Neural progenitor cell (in vitro differentiated cells): ENCODE measurements at regions not wholly inside any gene's neighbourhood (a gene's known extent, or its start where the extent isn't known, plus 50 kb on each side); places are given as distances from the start of the nearest gene placed in this dataset.

ENCODE experiments used
- DNase-seq: peaks from one replicate; pipeline ENCODE4 v3.0.0-alpha.2; 2016; ENCODE audit warnings: low spot score
- H2AFZ ChIP-seq: fragments of 200-600 bp; sonication (generic); replicated peaks from 2 replicates; pipeline ENCODE4 v1.6.1; 2016; ENCODE audit warnings: antibody characterized with exemption
- H3F3A ChIP-seq: fragments of 200-600 bp; sonication (generic); 2 replicates; pipeline ENCODE4 v1.6.1; 2016; ENCODE audit warnings: antibody characterized with exemption, low read depth
- H3K27ac ChIP-seq: fragments of 200-600 bp; sonication (generic); 2 replicates; pipeline ENCODE4 v1.5.1; 2016; ENCODE audit warnings: mild to moderate bottlenecking
- H3K27me3 ChIP-seq: fragments of 200-600 bp; sonication (generic); 2 replicates; pipeline ENCODE4 v1.6.1; 2016; ENCODE audit warnings: mild to moderate bottlenecking, moderate library complexity
- H3K36me3 ChIP-seq: fragments of 200-600 bp; sonication (generic); 2 replicates; pipeline ENCODE4 v1.5.1; 2016
- H3K4me1 ChIP-seq: fragments of 200-600 bp; sonication (generic); 2 replicates; pipeline ENCODE4 v1.6.1; 2016; ENCODE audit warnings: mixed run types
- H3K4me2 ChIP-seq: fragments of 200-600 bp; sonication (generic); 2 replicates; pipeline ENCODE4 v1.6.1; 2016
- H3K4me3 ChIP-seq: fragments of 200-600 bp; sonication (generic); 2 replicates; pipeline ENCODE4 v1.5.1; 2016
- H3K79me2 ChIP-seq: fragments of 200-600 bp; sonication (generic); 2 replicates; pipeline ENCODE4 v1.6.1; 2016; ENCODE audit warnings: low read depth
- H3K9ac ChIP-seq: fragments of 200-600 bp; sonication (generic); 2 replicates; pipeline ENCODE4 v1.6.1; 2016
- H3K9me3 ChIP-seq: fragments of 200-600 bp; sonication (generic); 2 replicates; pipeline ENCODE4 v1.5.1; 2016; ENCODE audit warnings: low read depth
- H4K20me1 ChIP-seq: fragments of 200-600 bp; sonication (generic); 2 replicates; pipeline ENCODE4 v1.6.1; 2016; ENCODE audit warnings: low read depth
- H3K27ac Mint-ChIP-seq: 3 replicates; pipeline ENCODE4 v1.8.0; 2021; ENCODE audit warnings: mixed read lengths
- H3K27me3 Mint-ChIP-seq: 2 replicates; pipeline ENCODE4 v1.8.0; 2022; ENCODE audit warnings: low read depth, mild to moderate bottlenecking, inconsistent platforms, moderate library complexity, mixed read lengths; ENCODE audit not compliant: insufficient read depth
- H3K36me3 Mint-ChIP-seq: 3 replicates; pipeline ENCODE4 v1.8.0; 2021; ENCODE audit warnings: mixed read lengths
- H3K4me1 Mint-ChIP-seq: 3 replicates; pipeline ENCODE4 v1.8.0; 2021; ENCODE audit warnings: mixed read lengths
- H3K4me3 Mint-ChIP-seq: 3 replicates; pipeline ENCODE4 v1.8.0; 2021; ENCODE audit warnings: mild to moderate bottlenecking, moderate library complexity, mixed read lengths
- H3K9me3 Mint-ChIP-seq: 3 replicates; pipeline ENCODE4 v1.8.0; 2020; ENCODE audit warnings: mixed read lengths
- CTCF ChIP-seq: fragments of 200-600 bp; sonication (generic); IDR thresholded peaks from 2 replicates; pipeline ENCODE4 v1.5.1; 2017; ENCODE audit warnings: antibody characterized with exemption, mild to moderate bottlenecking
- EZH2 ChIP-seq: fragments of 200-600 bp; sonication (generic); IDR thresholded peaks from 2 replicates; pipeline ENCODE4 v1.6.1; 2017; ENCODE audit warnings: antibody characterized with exemption, mild to moderate bottlenecking, moderate library complexity
- EZH2phosphoT487 ChIP-seq: fragments of 200-600 bp; sonication (generic); IDR thresholded peaks from 2 replicates; pipeline ENCODE4 v1.6.1; 2017; ENCODE audit warnings: antibody characterized with exemption

- no peaks in the 10 kb centered on the region for H4K20me1 ChIP-seq
- no peak overlapping the region for H3K9ac ChIP-seq
- no peak overlapping the region for H3K27ac ChIP-seq
- H3K9me3 ChIP-seq, result no peaks in the 10 kb centered on the region
- no peaks in the 10 kb centered on the region for H3F3A ChIP-seq
- H3K36me3 Mint-ChIP-seq, result no peaks in the 10 kb centered on the region
- no peak overlapping the region for H3K4me3 Mint-ChIP-seq
- DNase-seq, result no peak
- peaks cover 6% of the 10 kb centered on the region for H3K4me1 ChIP-seq
- H3K27ac Mint-ChIP-seq, result no peak overlapping the region
- no peak overlapping the region for H2AFZ ChIP-seq
- H3K36me3 ChIP-seq, result no peaks in the 10 kb centered on the region
- H3K4me2 ChIP-seq, result no peak overlapping the region
- TF ChIP-seq CTCF, result no peak
- no peak overlapping the region for H3K4me3 ChIP-seq
- H3K9me3 Mint-ChIP-seq, result no peaks in the 10 kb centered on the region
- H3K4me1 Mint-ChIP-seq, result no peaks in the 10 kb centered on the region
- peaks cover 5% of the 10 kb centered on the region for H3K27me3 Mint-ChIP-seq
- no peaks in the 10 kb centered on the region for H3K27me3 ChIP-seq
- H3K79me2 ChIP-seq, result no peaks in the 10 kb centered on the region
These were observed 57.7 kb upstream of the EGR2 start for GRCh38 chr10:62873866-62874265.

- Histone ChIP-seq H4K20me1 (no peaks in the 10 kb centered on the region), H3K4me3 (no peak overlapping the region), H3K36me3 (no peaks in the 10 kb centered on the region), H2AFZ (no peak overlapping the region), H3K9me3 (no peaks in the 10 kb centered on the region), H3K27me3 (no peaks in the 10 kb centered on the region), H3F3A (no peaks in the 10 kb centered on the region), H3K9ac (no peak overlapping the region), H3K79me2 (no peaks in the 10 kb centered on the region), H3K4me2 (no peak overlapping the region), H3K4me1 (no peaks in the 10 kb centered on the region), H3K27ac (no peak overlapping the region)
- Mint-ChIP-seq H3K9me3 (no peaks in the 10 kb centered on the region), H3K4me1 (no peaks in the 10 kb centered on the region), H3K27me3 (peaks cover 2% of the 10 kb centered on the region), H3K27ac (no peak overlapping the region), H3K36me3 (no peaks in the 10 kb centered on the region), H3K4me3 (no peak overlapping the region)
- TF ChIP-seq CTCF (no peak), EZH2phosphoT487 (no peak), EZH2 (no peak)
- DNase-seq, result no peak
These were observed 54.7 kb upstream of the EGR2 start for GRCh38 chr10:62870866-62871265.

DNA sequence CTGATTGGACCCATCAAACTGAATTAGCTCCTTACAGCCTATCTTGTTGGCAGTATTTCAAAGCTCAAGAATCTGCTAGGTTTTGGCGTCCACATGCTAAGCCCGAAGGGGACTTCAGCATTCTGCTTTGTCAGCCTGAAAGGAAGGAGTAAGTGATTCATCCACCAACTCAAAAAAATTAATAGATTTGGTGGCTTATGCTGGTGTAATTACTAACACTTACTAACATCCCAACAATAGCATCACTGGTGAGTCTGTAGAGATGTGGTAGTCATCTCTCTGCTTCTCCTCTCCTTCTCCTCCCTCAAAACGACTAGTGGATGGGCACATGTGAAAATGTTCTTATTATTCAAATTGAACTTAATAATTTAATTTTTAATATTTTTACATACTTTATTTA is 53.8 kb upstream of the EGR2 start:
- Histone ChIP-seq H2AFZ (no peak overlapping the region), H3K79me2 (no peaks in the 10 kb centered on the region), H4K20me1 (no peaks in the 10 kb centered on the region), H3K4me3 (no peak overlapping the region), H3K4me2 (no peak overlapping the region), H3K27me3 (no peaks in the 10 kb centered on the region), H3K36me3 (no peaks in the 10 kb centered on the region), H3K27ac (no peak overlapping the region), H3K9ac (no peak overlapping the region), H3F3A (no peaks in the 10 kb centered on the region), H3K9me3 (no peaks in the 10 kb centered on the region), H3K4me1 (no peaks in the 10 kb centered on the region)
- no peak overlapping the region for H3K4me3 Mint-ChIP-seq
- H3K9me3 Mint-ChIP-seq, result no peaks in the 10 kb centered on the region
- H3K27me3 Mint-ChIP-seq, result peaks cover 2% of the 10 kb centered on the region
- TF ChIP-seq CTCF, result no peak
- no peak for TF ChIP-seq EZH2phosphoT487
- TF ChIP-seq EZH2, result no peak
- no peaks in the 10 kb centered on the region for H3K36me3 Mint-ChIP-seq
- no peaks in the 10 kb centered on the region for H3K4me1 Mint-ChIP-seq
- no peak overlapping the region for H3K27ac Mint-ChIP-seq
- DNase-seq, result no peak

GRCh38 chr10:62866941-62867340 is 50.8 kb upstream of the EGR2 start:
- H3K4me1 Mint-ChIP-seq, result peaks cover 3% of the 10 kb centered on the region
- no peak overlapping the region for H3K27ac Mint-ChIP-seq
- no peaks in the 10 kb centered on the region for H3K27me3 Mint-ChIP-seq

More at GRCh38 chr10:62866941-62867340, 50.8 kb upstream of the EGR2 start:
- Histone ChIP-seq H3K36me3 (no peaks in the 10 kb centered on the region), H3F3A (no peaks in the 10 kb centered on the region), H3K4me1 (no peaks in the 10 kb centered on the region), H4K20me1 (no peaks in the 10 kb centered on the region), H3K4me3 (no peak overlapping the region), H3K9me3 (no peaks in the 10 kb centered on the region), H3K27me3 (no peaks in the 10 kb centered on the region), H3K9ac (no peak overlapping the region), H3K79me2 (no peaks in the 10 kb centered on the region), H3K27ac (no peak overlapping the region), H3K4me2 (no peak overlapping the region), H2AFZ (no peak overlapping the region)
- Mint-ChIP-seq H3K36me3 (no peaks in the 10 kb centered on the region), H3K4me3 (no peak overlapping the region), H3K9me3 (no peaks in the 10 kb centered on the region)
- DNase-seq, result no peak
- no peak for TF ChIP-seq EZH2
- TF ChIP-seq CTCF, result no peak
